ENCODE measurements at regions not wholly inside any gene's neighbourhood (a gene's known extent, or its start where the extent isn't known, plus 50 kb on each side); places are given as distances from the start of the nearest gene placed in this dataset.
A peak's percentile ranks its signal among the peaks of the same experiment; 100 is the strongest.

GRCh38 chr13:37353911-37354310 lies 244.7 kb downstream of the POSTN start:
- no peak for DNase-seq

DNA sequence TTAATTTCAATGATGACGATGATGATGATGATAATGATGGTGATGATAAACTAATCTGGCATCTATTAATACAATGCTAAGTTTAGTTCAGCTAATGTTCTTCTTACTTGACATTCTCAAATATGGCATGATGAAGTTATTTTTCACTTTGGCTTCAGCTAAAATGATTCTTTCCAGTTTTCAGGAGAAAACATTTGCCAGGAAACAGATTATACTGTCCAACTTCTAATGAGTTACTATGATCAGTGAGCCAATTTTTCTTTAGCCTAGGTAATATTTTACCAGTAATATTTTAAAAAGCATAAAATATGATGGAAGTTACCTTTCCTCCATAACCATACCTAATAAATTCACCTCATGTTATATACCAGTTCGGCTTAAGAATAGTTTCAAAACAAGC lies 245.7 kb upstream of the CSNK1A1L start:
- no peak for DNase-seq

DNA sequence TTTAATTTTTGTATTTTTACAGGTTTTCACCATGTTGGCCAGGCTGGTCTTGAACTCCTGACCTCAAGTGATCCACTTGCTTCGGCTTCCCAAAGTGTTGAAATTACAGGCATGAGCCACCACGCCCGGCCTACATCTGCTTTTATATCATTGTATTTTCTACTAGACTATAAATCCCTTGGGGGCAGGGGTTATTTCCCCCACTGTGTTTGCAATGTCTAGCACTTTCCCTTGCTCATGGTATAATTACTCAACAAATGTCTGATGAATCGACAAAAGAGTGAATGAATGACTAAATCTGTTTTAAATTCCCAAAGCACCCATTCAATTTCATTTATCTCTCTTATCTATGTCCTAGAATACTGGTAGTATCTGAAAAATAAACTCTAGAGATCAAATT lies 244.5 kb upstream of the CSNK1A1L start:
- no peak for DNase-seq

GRCh38 chr13:37348916-37349643 lies 243.6 kb upstream of the CSNK1A1L start:
- peak; percentile 7 for DNase-seq

- DNase-seq, result no peak
Measured at GRCh38 chr13:37345869-37346268, 240.4 kb upstream of the CSNK1A1L start.

- no peak for DNase-seq
Measured at GRCh38 chr13:37345391-37345790, 239.9 kb upstream of the CSNK1A1L start.

DNA sequence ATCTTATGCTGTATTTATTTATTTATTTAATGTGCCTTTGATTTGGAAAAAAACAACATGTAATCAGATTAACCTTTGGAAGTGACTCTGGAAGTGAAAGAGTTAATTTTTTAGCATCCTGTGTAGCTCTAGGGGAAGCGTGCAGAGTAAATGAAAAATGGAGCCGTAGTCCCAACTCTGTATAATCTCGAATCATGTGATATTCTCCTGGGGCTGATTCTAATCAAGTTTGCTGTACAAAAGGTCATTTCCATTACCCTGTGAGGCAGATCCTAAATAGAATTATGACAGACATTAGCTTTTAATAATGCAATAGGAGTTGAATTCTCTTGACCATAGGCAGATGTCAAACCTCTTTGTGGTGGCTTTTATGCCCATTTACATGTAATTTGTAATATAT lies 238.6 kb upstream of the CSNK1A1L start:
- DNase-seq, result no peak

GRCh38 chr13:37342205-37342604 lies 236.7 kb upstream of the CSNK1A1L start:
- DNase-seq, result no peak

GRCh38 chr13:37340901-37341670 lies 235.6 kb upstream of the CSNK1A1L start:
- DNase-seq, result no peak

DNA sequence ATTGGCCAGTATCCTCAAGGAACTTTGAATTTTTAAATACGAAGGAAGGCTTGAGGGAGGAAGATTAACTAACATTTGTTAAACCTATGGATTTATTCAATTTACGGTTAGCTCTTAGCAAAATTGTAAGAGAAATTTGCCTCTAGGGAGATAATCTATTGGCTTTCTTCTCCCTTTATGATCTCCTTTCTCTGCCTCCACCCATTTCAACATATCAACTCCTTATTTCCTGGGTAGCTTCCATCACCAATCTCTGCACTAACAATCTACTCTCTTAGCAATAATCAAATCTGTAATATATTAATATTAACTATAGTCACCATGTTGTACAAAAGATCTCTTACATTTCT lies 233.9 kb upstream of the CSNK1A1L start:
- no peak for DNase-seq

DNA sequence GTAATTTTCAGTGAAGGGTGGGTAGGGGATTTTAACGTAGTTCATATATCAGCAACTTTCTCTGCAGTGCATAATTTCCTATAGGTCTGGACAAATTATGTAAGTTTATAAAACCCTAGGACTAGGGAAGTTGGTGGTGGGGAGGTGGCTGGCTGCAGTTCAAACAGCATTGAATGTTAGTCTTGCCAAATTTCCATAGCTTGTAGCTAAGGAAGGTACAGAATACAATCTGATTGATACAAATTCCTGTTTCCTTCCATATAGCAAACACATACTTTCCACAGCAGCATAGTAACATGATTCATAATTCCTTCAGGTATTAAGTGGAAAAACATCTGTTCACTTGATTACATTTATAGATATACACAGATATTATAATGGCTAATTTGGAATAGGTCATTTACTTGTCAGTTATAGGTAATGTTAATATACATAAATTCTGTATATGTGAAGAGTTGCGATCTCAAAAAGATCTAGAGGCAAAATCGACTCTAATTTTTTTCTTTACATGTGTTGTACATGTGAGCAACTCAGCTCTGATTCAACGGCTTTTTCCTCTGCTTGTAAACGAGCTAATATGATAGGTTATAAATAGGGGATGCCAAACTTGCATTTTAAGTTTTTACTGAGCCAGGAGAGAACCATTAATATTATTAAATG lies 233.4 kb upstream of the CSNK1A1L start:
- no peak for DNase-seq

DNA sequence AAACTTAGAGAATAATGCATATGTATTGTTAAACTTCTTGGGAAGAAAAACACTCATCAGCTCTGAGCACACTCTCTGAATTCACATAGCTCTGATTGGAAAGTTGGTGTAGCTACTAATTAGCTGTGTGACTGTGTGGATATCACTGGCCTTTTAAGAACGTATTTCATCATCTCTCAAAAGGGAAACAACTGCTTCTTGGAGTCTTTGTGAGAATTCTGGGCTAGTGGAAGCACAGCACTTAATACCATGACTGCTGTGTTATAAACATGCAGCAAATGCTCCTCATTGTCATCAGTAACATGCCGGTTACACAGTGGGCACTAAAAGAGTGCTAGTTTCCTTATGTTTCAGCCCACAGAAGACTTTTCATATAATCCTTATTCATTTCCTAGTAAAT lies 220.9 kb upstream of the CSNK1A1L start:
- DNase-seq, result no peak

- DNase-seq, result no peak
Measured at GRCh38 chr13:37319031-37319443, 213.6 kb upstream of the CSNK1A1L start.

- no peak for DNase-seq
Measured at GRCh38 chr13:37316935-37317334, 211.5 kb upstream of the CSNK1A1L start.

DNA sequence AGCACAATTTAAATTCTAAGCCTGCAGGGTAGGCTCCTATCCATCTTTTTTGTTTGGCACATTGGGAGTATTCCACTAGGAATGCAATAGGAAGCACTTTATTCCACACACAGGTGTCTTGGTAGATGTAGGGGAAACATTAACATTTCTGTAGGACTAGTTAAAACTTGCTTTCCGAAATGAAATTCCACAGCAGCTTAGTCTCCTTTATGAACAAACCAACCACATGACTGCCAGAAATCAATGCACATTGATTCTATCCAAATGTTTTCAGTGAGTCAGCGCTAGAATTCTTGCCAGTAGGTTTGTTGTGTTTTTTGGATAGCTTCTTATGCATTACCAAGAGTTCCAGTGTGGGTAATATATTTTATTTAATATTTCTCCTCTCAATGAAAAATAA lies 207.9 kb upstream of the CSNK1A1L start:
- no peak for DNase-seq

GRCh38 chr13:37306778-37307544 lies 201.5 kb upstream of the CSNK1A1L start:
- DNase-seq, result no peak

DNA sequence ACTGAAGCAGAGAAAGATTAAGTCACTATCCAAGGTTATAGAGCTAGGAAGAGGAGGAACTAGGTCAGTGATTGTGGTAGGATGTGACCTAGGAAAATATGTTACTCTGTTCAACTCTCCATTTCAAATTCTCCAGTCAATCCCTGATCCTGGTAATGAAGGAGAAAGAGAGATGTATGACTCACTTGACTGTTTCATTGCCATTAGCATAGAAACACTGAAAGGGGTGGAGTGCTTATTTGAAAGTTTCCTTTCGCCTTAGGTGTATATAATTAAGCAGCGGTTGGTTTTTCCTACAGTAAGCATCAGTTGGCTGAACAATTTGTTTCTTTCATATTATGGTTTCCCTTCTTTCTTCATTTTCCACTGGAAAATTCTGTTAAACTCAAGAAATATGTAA lies 198.1 kb upstream of the CSNK1A1L start:
- DNase-seq, result no peak

- DNase-seq, result no peak
Measured at GRCh38 chr13:37302686-37303085, 197.2 kb upstream of the CSNK1A1L start.

- DNase-seq, result no peak
Measured at GRCh38 chr13:37295573-37295972, 190.1 kb upstream of the CSNK1A1L start.

DNA sequence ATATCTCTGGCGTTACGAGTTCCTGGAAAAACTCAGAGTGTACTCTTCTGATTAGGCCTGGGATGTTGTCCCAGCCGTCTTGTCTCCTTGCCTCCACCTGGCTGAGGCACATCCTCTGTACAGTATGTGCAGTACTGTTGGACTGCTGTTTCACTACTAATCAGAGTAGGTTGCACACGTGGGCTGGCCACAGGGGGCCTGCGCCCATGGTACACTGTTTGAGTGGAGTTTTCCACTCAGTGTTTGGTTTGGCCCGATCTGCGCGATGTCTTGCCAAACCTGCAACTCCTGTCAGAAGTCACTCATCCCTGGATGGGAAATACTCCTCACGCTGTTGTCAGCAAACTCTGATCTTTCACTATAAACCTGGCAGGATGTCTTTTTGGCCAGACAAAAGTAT lies 189.6 kb upstream of the CSNK1A1L start:
- DNase-seq, result no peak

- no peak for DNase-seq
Measured at GRCh38 chr13:37294472-37294871, 189.0 kb upstream of the CSNK1A1L start.

DNA sequence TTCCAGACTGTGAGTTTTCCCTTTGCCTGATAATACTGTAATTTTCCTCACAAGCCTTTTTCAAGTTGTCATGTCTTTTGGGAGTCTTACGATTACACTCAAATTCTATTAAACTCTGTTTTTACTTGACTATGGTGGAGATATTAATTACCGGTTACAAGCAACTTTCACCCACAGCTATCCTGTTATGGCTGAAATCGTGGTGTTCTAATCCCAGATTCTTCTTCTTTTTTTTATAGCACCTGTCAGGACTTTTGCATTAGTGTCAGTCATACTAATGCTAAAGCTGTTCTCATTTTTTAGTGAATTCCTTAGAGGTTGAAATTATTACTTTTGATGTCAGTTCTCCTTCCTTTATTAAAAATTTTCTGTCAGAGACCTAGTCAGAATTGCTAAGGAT lies 187.8 kb upstream of the CSNK1A1L start:
- no peak for DNase-seq

Data from COR-L47 (cell line).